NCI-H2196 (cell line): ENCODE measurements at regions not wholly inside any gene's neighbourhood (a gene's known extent, or its start where the extent isn't known, plus 50 kb on each side); places are given as distances from the start of the nearest gene placed in this dataset.
"Not testable (repeated sequence)": the region's sequence is repeated elsewhere in the genome, so short reads cannot be mapped to it uniquely, and the experiment has no call there.

Experiments
- DNase-seq: peaks from one replicate; lab custom pipeline; 2025; ENCODE audit not compliant: unreplicated experiment; lab: John Stamatoyannopoulos, UW

- DNase-seq: no peak
Observed at GRCh38 chr6:121748850-121749249, 313.4 kb downstream of the GJA1 start.

DNA sequence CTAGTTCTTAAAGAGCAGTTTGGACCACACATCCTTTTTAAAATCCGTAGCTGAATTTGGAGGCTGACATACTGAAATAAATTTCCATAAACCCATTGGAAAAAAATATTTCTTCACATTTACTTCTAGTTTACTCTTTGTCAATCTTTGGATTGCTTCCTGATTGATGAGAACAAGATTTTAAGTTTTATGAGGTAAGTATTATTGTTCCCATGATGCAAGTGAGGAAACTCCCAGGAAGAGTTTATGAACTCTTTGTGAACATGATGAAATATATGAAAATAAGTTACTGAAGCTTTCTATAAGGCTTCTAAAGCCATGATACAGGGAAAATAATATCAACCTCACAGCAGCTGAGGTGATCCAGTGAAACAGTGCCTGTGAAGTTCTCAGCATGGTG, 320.0 kb downstream of the GJA1 start:
- no peak for DNase-seq

GRCh38 chr6:121756666-121757065, 321.2 kb downstream of the GJA1 start:
- DNase-seq: no peak

- no peak for DNase-seq
Observed at GRCh38 chr6:121759370-121759769, 323.9 kb downstream of the GJA1 start.

DNA sequence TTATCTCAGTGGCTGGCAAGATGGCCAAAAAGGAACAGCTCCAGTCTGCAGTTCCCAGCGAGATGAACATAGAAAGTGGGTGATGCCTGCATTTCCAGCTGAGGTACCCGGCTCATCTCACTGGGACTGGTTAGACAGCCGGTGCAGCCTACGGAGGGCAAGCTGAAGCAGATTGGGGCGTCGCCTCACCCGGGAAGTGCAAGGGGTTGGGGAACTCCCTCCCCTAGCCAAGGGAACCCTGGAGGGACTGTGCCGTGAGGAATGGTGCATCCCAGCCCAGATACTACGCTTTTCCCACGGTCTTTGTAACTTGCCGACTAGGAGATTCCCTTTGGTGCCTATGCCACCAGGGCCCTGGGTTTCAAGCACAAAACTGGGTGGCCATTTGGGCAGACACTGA, 324.7 kb downstream of the GJA1 start:
- no peak for DNase-seq

DNA sequence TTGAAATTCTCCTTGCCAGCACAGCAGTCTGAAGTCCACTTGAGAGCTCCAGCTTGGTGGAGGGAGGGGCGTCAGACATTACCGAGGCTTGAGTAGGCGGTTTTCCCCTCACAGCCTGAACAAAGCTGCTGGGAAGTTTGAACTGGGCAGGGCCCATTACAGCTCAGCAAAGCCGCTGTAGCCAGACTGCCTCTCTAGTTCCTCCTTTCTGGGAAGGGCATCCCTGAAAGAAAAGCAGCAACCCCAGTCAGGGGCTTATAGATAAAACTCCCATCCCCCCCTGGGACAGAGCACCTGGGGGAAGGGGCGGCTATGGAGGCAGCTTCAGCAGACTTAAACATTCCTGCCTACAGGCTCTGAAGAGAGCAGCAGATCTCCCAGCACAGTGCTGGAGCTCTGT, 325.3 kb downstream of the GJA1 start:
- DNase-seq: no peak

GRCh38 chr6:121764493-121764892, 329.0 kb downstream of the GJA1 start:
- DNase-seq: no peak

DNA sequence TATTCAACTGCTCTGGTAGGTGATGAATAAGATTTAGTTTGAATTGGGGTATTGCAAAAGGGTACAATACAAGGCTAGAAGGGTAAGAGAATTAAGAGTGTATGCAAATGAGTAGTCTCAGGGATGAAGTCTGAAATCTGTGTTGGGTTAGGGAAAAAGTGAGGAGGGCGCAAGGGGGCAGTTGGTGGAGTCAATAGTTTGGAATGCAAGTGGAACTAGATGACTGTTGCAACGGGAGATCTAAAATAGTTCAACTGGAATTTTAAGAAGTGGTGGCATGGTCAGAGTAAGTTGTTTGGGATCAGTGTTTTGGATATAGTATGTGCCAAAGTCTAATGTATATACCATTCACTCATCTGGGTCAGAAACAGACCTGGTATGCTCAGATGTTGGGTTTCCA, 329.6 kb downstream of the GJA1 start:
- DNase-seq: no peak

DNA sequence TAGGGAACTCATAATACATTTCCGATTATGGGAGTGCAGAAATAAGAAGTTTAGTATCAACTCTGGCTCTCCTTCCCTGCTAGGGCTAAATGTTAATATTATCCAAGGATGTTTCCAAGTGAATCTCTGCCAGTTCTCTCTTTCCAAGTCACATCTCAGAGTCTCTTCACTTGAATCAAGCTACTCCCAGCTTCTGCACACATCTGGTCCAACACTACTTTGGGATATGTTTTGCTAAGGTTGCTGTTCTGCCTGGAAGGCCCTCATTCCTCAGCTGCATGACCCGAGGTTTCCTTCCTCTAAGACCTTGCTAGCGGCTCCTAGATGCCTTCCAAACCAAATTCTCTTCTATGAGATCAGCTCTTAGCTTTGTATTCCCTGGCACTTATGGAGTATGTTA, 331.8 kb downstream of the GJA1 start:
- no peak for DNase-seq

GRCh38 chr6:121770943-121771342, 335.5 kb downstream of the GJA1 start:
- no peak for DNase-seq

DNA sequence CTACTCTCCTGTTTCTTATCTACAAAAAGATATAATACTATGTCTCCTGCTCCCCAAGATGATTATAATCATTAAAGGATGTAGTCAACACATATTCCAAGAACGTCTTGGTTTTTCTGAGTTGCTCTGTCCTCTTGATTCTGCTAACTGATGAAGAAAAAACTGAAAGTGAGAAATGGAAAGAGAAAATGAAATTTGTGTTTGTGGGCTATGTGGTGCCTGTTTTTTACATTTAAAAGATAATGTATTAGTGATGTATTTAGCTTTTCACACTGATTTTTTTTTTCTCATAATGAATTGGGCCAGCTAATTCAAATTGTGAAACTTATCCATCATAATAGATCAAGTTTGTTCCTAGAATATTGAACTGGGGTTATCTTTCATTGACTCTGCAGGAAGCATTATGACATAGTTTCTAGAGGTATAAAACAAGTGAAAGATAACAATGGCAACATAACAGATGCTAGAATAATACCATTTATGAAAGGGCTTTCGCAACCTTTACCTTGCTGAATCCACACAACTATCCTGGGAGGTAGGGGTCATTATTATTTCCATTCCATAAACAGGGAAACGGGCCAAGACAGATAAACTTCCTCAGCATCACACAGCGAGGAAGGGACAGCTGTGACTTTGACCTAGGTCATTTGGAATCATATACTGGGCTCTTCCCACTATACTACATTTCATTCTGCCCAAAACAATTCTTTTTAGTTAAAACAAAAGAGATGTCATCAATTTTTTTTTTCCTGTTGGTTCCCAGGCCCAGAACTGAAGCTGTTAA, 336.7 kb downstream of the GJA1 start:
- no peak for DNase-seq

DNA sequence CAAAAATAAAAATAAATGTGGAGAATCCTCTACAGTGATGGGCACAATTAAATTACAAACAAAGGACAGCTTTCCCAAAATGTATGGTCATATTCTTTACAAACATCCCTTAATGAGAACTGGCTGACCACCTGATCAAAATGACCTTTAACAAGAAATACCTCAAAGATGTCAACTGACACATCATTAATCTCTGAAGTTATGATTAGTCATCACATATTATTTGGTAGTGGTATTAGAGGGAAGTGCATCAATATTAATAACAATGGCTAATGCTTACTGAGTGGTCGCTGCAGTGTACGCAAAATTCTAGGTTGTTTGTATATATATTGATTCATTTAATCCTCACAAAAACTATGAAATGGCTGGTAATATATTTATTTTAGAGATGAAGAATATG, 340.6 kb downstream of the GJA1 start:
- no peak for DNase-seq

- DNase-seq: no peak
Observed at GRCh38 chr6:121780325-121781321, 345.2 kb downstream of the GJA1 start.

DNA sequence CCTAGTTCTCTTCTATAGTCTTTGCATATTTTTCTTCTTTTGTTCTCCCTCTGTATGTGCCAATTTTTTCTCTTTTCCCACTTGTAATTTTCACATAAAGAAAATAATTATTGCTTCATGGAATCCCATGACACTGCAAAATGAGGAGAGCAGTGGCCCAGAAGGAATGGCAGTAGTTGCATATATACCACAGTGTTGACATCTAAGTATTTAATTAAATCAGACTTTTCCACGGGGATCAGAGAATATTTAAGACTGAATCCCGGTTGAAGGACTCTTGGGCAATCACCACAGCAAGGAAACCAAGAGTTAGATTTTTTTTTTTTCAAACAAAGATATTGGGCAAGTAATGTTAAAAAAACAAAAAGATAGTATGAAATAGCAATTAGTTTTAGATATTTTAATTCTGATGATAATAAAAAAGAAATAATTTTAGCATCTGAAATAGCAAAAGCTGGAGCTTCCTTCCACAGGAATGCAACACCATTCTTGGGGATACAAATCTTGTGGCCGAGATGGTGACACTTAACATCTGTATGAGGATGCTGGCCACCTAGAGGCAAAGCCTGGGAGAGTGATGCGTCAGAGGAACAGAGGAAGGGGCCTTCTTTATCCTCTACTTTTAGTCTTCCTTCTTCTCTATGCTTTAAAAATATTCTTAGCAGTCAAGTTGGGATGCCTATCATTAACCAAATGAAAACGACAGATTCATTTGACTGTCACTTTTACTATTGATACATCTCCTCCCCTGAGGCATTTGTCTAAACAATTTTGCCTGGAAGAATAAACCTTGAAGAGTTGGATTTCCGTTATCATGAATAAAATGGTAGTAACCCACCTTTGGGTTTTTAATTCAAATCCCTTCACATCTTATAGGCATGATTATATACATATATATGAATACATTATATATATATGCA, 356.2 kb downstream of the GJA1 start:
- no peak for DNase-seq

- no peak for DNase-seq
Observed at GRCh38 chr6:121794630-121795029, 359.2 kb downstream of the GJA1 start.

DNA sequence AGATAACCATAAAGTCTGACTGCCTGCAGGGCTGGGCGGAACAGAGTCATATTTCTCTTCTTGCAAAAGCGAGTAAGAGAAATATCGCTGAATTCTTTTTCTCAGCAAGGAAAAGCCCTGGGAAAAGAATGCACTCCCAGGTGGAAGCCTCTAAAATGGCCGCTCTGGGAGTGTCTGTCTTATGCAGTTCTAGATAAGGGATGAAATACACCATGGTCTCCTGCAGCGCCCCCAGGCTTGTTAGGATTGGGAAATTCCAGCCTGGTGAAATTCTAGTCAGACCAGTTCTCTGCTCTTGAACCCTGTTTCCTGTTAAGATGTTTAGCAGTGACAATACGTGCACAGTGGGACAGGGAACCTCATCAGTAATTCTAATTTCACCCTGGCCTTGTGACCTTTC, 362.2 kb downstream of the GJA1 start:
- not testable (repeated sequence) for DNase-seq

DNA sequence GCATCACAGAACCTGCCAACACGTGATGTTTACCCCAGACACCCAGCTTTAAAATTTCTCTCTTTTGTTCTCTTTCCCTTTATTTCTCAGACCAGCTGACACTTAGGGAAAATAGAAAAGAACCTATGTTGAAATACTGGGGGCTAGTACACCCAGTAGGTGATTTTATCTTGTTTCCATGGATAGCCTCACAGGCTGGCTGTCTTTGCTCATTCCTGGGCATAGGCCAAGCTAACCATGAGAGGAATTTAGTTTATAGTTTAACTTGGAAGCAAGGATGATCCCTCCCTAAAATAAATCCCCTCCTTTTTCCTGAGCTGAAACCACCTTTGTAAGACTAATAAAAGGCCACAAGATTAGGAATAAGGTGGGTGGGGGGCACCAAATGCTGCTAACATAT, 362.7 kb downstream of the GJA1 start:
- not testable (repeated sequence) for DNase-seq

DNA sequence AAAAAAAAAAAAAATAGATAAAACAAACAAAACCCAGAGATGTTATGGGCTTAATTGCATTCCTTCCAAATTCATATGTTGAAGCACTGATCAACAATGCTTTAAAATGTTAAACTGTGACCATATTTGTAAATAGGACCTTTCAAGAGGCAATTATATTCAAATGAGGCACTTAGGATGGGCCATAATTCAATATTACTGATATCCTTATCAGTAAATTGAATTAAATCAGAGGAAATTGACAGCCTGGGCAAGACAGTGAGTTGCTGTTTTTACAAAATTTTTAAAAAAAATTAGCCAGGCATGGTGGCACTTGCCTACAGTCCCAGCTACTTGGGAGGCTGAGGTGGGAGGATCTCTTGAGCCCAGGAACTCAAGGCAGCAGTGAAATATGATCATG, 364.1 kb downstream of the GJA1 start:
- no peak for DNase-seq

GRCh38 chr6:121800047-121800446, 364.6 kb downstream of the GJA1 start:
- no peak for DNase-seq

DNA sequence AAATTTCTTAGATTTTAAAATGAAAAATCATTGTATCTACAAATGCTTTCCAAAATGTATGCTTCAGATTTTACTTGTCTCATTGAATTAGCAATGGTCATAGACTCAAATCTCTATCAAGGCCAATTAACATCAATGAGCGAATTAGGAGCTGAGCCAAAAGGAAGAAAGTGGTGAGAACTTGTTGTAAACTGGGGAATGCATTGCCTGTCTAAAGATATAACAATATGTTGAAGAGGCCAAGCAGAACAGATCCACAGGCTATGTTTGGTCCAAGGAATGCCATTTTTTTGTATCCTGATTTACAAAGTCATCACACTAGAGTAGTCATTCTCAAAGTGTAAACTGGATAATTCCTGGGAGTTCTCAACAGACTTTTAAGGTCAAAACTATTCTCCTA, 370.7 kb downstream of the GJA1 start:
- DNase-seq: no peak

DNA sequence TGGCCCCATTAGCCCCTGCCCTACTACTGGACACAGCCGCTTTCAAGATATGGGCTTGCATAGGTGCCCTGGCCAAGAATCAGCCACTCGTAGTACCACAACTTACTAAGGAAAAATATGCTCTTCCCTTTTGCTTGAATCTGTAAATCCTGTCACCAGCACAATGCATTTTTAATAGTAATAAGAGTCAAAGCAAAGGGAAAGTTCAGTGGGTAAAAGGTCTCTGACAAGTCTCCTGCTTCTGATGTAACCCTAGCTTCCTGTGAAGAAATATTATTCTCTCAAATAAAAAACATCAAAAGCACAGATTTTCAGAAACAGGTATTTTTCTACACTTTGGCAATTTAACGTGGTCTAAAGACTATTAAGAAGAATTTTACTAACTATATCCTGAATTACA, 373.8 kb downstream of the GJA1 start:
- no peak for DNase-seq
